ENCODE measurements at regions not wholly inside any gene's neighbourhood (a gene's known extent, or its start where the extent isn't known, plus 50 kb on each side); places are given as distances from the start of the nearest gene placed in this dataset.

GRCh38 chr11:98771791-98772190 lies 249.0 kb upstream of the CNTN5 start:
- TF ChIP-seq CTCF (IDR thresholded peaks at IDR 0.05; ENCODE audit: low read length) = no peak
- no peak for TF ChIP-seq EZH2 (IDR thresholded peaks at IDR 0.05; ENCODE audit: borderline replicate concordance, low read length)
